ENCODE measurements at regions not wholly inside any gene's neighbourhood (a gene's known extent, or its start where the extent isn't known, plus 50 kb on each side); places are given as distances from the start of the nearest gene placed in this dataset.

DNA sequence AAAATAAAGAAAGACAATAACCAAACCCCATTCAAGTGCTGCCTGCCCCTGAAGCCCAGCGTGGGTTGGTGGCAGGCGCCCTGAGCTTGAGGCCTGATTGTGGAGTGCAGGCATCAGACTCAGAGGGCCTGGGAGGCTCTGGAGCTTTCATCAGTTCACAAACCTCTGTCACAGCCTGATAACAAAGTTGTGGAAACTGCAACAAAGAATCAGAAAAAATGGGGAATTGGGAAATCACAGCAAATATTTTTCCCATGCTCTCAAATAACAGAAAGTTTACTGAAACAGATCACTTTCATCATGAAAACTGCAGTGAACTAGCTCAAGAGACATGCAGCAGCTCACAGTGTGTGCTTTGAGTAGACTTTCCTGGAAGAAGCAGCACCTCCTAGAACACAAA, 793.6 kb downstream of the UQCRFS1 start:
- H3K4me3 ChIP-seq, result no peak overlapping the region
- no peak for DNase-seq
- no peaks in the 10 kb centered on the region for H3K27me3 ChIP-seq
- H3K9me3 ChIP-seq, result no peaks in the 10 kb centered on the region
- intact Hi-C loops (cut with DNase I), result no loop called here
- ATAC-seq, result no peak
- H3K4me1 ChIP-seq, result no peaks in the 10 kb centered on the region
- no peaks in the 10 kb centered on the region for H3K36me3 ChIP-seq
- no peak overlapping the region for H3K27ac ChIP-seq
- TF ChIP-seq, protein P1, sequence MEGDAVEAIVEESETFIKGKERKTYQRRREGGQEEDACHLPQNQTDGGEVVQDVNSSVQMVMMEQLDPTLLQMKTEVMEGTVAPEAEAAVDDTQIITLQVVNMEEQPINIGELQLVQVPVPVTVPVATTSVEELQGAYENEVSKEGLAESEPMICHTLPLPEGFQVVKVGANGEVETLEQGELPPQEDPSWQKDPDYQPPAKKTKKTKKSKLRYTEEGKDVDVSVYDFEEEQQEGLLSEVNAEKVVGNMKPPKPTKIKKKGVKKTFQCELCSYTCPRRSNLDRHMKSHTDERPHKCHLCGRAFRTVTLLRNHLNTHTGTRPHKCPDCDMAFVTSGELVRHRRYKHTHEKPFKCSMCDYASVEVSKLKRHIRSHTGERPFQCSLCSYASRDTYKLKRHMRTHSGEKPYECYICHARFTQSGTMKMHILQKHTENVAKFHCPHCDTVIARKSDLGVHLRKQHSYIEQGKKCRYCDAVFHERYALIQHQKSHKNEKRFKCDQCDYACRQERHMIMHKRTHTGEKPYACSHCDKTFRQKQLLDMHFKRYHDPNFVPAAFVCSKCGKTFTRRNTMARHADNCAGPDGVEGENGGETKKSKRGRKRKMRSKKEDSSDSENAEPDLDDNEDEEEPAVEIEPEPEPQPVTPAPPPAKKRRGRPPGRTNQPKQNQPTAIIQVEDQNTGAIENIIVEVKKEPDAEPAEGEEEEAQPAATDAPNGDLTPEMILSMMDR (IDR thresholded peaks at IDR 0.05), result no peak

DNA sequence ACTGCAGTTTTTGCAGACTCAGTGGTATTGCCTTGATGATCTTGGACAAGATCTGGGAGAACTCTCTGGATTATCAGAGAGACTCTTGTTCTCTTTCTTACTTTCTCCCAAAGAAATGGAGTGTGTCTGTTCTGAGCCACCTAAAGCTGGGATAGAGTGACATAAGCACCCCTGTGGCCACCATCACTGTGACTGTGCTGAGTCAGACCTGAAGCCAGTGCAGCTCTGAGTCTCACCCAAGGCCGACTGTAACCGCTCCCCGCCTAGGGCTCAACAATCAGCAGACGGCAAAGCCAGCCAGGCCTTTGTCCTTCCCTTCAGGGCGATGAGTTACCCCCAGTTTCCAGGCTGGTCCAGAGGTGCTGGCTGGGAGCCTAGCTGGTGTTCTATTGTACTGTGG, 795.6 kb downstream of the UQCRFS1 start:
- Histone ChIP-seq H3K9me3 (no peaks in the 10 kb centered on the region), H3K36me3 (no peaks in the 10 kb centered on the region), H3K27me3 (no peaks in the 10 kb centered on the region), H3K27ac (no peak overlapping the region), H3K4me3 (no peak overlapping the region), H3K4me1 (no peaks in the 10 kb centered on the region)
- TF ChIP-seq, protein P1 (IDR thresholded peaks at IDR 0.05), result no peak
- no peak for ATAC-seq
- DNase-seq, result no peak
- intact Hi-C loops (cut with DNase I), result no loop called here

DNA sequence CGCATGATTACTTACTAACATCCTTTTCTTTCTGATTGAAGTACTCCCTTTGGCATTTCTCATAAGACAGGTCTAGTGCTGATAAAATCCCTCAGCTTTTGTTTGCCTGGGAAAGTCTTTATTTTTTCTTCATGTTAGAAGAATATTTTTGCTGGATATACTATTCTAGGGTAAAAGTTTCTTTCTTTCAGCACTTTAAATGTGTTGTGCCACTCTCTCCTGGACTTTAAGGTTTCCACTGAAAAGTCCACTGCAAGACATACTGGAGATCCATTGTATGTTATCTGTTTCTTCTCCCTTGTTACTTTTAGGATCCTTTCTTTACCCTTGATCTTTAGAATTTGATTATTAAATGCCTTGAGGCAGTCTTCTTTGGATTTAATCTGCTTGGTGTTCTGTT, 796.7 kb downstream of the UQCRFS1 start:
- intact Hi-C loops (cut with DNase I), result no loop called here
- no peaks in the 10 kb centered on the region for H3K27me3 ChIP-seq
- DNase-seq (no peak), ATAC-seq (no peak)
- H3K36me3 ChIP-seq, result no peaks in the 10 kb centered on the region
- H3K9me3 ChIP-seq, result no peaks in the 10 kb centered on the region
- H3K4me1 ChIP-seq, result no peaks in the 10 kb centered on the region
- TF ChIP-seq, protein P1 (IDR thresholded peaks at IDR 0.05), result no peak
- H3K27ac ChIP-seq, result no peak overlapping the region
- H3K4me3 ChIP-seq, result no peak overlapping the region

DNA sequence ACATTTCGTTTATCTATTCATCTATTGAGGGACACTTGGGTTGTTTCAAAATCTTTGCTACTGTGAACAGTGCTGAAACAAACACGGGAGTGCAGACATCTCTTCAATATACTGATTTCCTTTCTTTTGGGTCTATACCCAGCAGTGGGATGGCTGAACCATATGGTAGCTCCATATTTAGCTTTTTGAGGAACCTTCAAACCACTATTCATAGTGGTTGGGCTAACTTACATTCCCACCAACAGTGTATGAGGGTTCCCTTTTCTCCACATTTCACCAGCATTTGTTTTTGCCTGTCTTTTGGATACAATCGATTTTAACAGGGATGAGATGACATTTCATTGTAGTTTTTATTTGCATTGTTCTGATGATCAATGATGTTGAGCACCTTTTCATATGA, 798.2 kb downstream of the UQCRFS1 start:
- no peak overlapping the region for H3K27ac ChIP-seq
- intact Hi-C loops (cut with DNase I), result no loop called here
- DNase-seq (no peak), ATAC-seq (no peak)
- no peaks in the 10 kb centered on the region for H3K27me3 ChIP-seq
- TF ChIP-seq, protein P1 (IDR thresholded peaks at IDR 0.05), result no peak
- no peaks in the 10 kb centered on the region for H3K9me3 ChIP-seq
- H3K4me3 ChIP-seq, result no peak overlapping the region
- H3K4me1 ChIP-seq, result no peaks in the 10 kb centered on the region
- no peaks in the 10 kb centered on the region for H3K36me3 ChIP-seq

DNA sequence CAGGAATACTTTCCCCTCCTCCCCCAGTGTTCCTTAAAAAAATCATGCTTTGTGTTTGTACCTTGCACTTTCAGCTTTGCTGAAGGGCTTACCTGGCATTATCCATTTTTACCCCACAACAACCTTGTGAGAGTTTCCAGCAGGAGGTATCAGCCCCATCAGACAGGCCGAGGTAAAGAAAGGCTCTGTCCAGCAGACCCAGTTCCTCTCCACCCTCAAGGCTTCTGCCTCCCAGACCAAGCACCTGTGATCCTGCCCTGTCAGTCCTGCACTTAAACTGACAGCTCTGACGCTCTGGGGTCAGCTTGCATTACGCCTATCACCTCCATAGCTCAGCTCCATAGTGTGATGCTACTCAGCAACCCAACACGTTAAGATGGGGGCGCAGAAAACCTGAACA, 803.1 kb downstream of the UQCRFS1 start:
- TF ChIP-seq, protein P1 (IDR thresholded peaks at IDR 0.05), result no peak
- Histone ChIP-seq H3K4me3 (no peak overlapping the region), H3K9me3 (no peaks in the 10 kb centered on the region), H3K27ac (no peak overlapping the region), H3K27me3 (no peaks in the 10 kb centered on the region), H3K4me1 (no peaks in the 10 kb centered on the region), H3K36me3 (no peaks in the 10 kb centered on the region)
- intact Hi-C loops (cut with DNase I), result no loop called here
- ATAC-seq (no peak), DNase-seq (no peak)

DNA sequence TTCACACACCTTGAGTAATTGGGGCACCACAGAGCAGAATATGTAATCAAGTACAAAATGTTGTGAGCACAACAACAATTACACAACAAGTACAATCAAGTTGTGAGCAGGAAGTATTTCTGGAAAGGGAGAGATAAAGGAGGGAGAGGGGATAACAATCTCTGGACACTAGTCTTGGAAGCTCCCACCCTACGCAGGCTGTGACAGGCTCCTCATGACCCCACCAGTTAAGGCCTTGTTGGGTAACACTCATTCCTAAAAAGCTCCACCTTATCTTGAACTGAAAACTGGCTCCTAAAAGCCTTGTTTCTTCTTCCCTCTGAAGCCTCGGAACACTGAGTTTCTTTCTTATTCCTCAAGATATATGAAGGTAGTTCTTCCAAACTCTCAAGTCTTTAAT, 806.0 kb downstream of the UQCRFS1 start:
- intact Hi-C loops (cut with DNase I), result no loop called here
- ATAC-seq (no peak), DNase-seq (no peak)
- Histone ChIP-seq H3K9me3 (no peaks in the 10 kb centered on the region), H3K4me1 (no peaks in the 10 kb centered on the region), H3K4me3 (no peak overlapping the region), H3K27me3 (peaks cover 8% of the 10 kb centered on the region), H3K27ac (no peak overlapping the region), H3K36me3 (no peaks in the 10 kb centered on the region)
- TF ChIP-seq, protein P1 (IDR thresholded peaks at IDR 0.05), result no peak

Data from upper lobe of right lung (tissue), 1 donor.